ENCODE measurements at regions not wholly inside any gene's neighbourhood (a gene's known extent, or its start where the extent isn't known, plus 50 kb on each side); places are given as distances from the start of the nearest gene placed in this dataset.

- no peak overlapping the region for H3K27ac ChIP-seq
- TF ChIP-seq CTCF (IDR thresholded peaks at IDR 0.05) (no peak), ZFX (IDR thresholded peaks at IDR 0.05; ENCODE audit: borderline replicate concordance) (no peak)
Observed at GRCh38 chr5:159786901-159787691, 129.2 kb upstream of the ADRA1B start.

DNA sequence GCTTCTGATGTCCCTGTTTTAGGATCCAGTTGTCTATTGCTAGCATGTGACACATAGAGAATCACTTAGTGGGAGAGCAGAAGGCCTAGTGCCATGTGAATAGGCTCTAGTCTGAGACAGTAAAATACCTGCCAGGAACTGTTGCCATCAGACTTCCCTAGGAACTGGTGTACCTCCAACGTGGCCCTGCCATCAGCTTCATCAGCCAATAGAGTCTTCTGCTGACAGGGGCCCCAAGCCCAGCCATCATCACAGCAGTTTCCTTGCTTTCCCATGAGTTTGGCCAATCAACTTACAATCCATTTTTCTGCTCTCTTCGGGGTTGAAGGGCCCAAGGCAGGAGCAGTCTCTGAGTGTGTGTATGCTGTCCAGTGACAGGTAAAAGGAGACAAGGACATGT is 128.4 kb upstream of the ADRA1B start:
- TF ChIP-seq ZFX (IDR thresholded peaks at IDR 0.05; ENCODE audit: borderline replicate concordance) (no peak), CTCF (IDR thresholded peaks at IDR 0.05) (no peak)
- H3K27ac ChIP-seq: no peak overlapping the region

DNA sequence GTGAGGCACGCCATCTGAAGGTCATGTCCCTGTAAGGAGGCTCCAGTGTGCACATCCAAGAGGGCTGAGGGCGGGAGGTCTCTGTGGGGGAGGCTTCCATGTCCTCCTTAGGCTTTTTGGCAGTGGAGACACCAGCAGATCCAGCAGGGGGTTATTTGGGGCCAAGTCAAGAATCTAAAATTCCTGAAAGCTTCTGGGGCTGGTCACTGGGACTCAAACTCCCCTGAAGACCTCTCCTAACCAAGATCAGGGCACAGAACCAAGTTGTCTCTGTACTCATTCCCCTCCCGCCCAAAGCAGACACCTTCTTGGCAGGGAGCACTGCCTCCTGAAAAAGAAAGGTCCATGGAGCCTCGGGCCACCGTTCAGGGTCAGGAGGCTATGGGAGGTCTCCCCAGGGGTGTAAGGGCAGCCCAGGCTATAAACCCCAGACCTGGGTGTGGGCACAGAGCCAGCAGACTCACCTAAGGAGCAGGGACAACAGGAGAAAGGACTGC is 127.4 kb upstream of the ADRA1B start:
- H3K27ac ChIP-seq: no peak overlapping the region
- TF ChIP-seq ZFX (IDR thresholded peaks at IDR 0.05; ENCODE audit: borderline replicate concordance): no peak
- no peak for TF ChIP-seq CTCF (IDR thresholded peaks at IDR 0.05)

DNA sequence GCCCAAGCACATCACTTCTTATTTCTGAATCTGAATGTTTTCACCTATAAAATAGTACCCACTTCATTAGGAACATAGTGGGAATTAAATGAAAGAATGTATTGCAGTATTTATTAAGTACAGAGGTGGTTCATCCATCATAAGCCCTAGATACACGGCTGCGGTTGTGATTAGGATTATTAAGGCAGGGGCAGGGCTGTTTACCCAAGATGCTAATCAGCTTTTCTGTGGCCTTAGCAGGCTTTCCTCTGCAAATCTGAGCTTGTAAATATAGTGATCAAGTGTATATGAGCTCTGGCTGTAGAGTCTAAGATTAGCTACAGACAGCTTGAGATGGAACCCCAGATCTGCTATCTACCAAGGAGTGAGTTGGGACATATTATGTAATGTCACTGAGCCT is 124.1 kb upstream of the ADRA1B start:
- TF ChIP-seq ZFX (IDR thresholded peaks at IDR 0.05; ENCODE audit: borderline replicate concordance) (no peak), CTCF (IDR thresholded peaks at IDR 0.05) (no peak)
- no peak overlapping the region for H3K27ac ChIP-seq

DNA sequence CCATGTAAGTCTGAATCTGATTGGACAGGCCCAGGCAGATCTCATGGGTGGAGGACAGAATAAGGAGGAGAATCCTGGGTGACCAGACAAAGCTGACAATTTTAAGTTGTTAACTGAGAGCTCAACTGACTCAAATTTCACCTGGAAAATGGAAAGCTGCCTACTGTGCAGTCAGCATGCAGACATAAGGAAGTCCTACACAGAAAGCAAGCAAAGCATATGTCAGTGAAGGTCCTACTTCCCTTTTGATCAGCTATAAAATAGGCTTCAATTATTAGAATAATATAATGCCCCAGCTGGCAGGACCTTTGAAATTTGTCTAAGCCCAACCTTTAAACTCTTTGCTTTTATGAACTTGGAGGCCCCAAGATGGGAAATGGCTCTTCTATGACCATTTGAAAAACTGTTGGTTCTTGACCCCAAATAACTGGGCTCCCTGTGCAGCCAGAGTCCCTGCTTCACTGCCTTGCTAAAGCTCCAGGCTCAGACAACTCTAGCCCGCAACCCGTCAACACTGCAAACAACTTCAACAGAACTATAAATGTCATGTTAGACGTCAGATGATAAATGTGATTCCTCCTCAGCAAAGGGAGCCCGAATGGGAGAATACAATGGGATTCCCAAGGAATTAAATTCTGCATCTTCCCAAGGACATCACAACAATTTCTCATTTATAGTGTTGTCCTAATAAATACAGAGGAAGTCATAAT is 118.9 kb upstream of the ADRA1B start:
- TF ChIP-seq CTCF (IDR thresholded peaks at IDR 0.05): no peak
- TF ChIP-seq ZFX (IDR thresholded peaks at IDR 0.05; ENCODE audit: borderline replicate concordance): no peak
- no peak overlapping the region for H3K27ac ChIP-seq

DNA sequence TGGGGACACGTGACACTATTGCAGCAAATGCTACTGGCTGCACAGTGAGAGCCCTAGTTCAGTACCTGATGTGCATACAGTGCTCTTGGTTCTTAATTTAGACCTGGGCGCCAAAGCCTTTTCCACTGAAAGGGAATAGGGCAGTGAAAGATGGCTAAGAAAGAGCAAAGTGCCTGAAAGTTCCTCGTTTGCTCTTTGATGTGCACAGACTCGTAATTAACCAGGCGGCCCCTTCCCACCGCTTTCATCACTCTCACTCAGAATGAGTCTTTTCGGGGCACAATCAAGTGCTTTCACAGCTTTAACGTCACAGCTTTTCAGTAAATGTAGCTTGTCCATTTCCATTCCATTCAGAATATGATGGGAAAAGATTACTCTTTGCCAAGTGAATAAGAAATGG is 116.6 kb upstream of the ADRA1B start:
- H3K27ac ChIP-seq: no peak overlapping the region
- TF ChIP-seq ZFX (IDR thresholded peaks at IDR 0.05; ENCODE audit: borderline replicate concordance) (no peak), CTCF (IDR thresholded peaks at IDR 0.05) (no peak)
